CD14-positive monocyte (primary cell): ENCODE measurements at regions not wholly inside any gene's neighbourhood (a gene's known extent, or its start where the extent isn't known, plus 50 kb on each side); places are given as distances from the start of the nearest gene placed in this dataset.

Experiments used
- DNase-seq, 3 donors: peaks; one replicate each; pipeline ENCODE4 v3.0.0-alpha.2; 2011 to 2022
- H2AFZ ChIP-seq: 2 replicates; pipeline ENCODE4 v1.6.0; 2012; ENCODE audit warnings: mild to moderate bottlenecking, low read depth, low read length, inconsistent platforms; ENCODE audit not compliant: insufficient read depth, poor library complexity, severe bottlenecking
- H3K27ac ChIP-seq, 2 donors: 1 replicate in 1 of 2; 2 replicates in 1 of 2; pipeline ENCODE4 v1.5.1; 2012 to 2013; ENCODE audit warnings: low read length in 2 of 2, control low read depth in 1 of 2, inconsistent platforms in 1 of 2, low read depth in 1 of 2, mild to moderate bottlenecking in 1 of 2
- H3K27me3 ChIP-seq, 2 donors: one replicate each; pipeline versions ENCODE4 v1.6.0 to v1.6.1; 2011 to 2013; ENCODE audit warnings: low read length in 2 of 2; ENCODE audit not compliant: control insufficient read depth in 2 of 2, insufficient read depth in 2 of 2
- H3K36me3 ChIP-seq, 2 donors: replicated peaks in 1 of 2; 1 replicate in 1 of 2; 2 replicates in 1 of 2; pipeline versions ENCODE4 v1.5.1 to v1.6.1; 2012 to 2013; ENCODE audit warnings: low read length in 2 of 2, control low read depth in 1 of 2, inconsistent platforms in 1 of 2, mild to moderate bottlenecking in 1 of 2; ENCODE audit not compliant: insufficient read depth in 2 of 2, control insufficient read depth in 1 of 2
- H3K4me1 ChIP-seq, 2 donors: 1 replicate in 1 of 2; 2 replicates in 1 of 2; pipeline versions ENCODE4 v1.5.1 to v1.6.1; 2012 to 2013; ENCODE audit warnings: low read length in 2 of 2, control low read depth in 1 of 2, inconsistent platforms in 1 of 2, mild to moderate bottlenecking in 1 of 2, moderate library complexity in 1 of 2; ENCODE audit not compliant: insufficient read depth in 2 of 2, control insufficient read depth in 1 of 2
- H3K4me2 ChIP-seq: replicated peaks from 2 replicates; pipeline ENCODE3; 2012; ENCODE audit warnings: low read length, moderate library complexity, mild to moderate bottlenecking; ENCODE audit not compliant: poor library complexity, severe bottlenecking; ENCODE audit errors: extremely low read depth
- H3K4me3 ChIP-seq, 3 experiments: fragments of 200-600 bp in 1 of 3; sonication (generic) in 1 of 3; replicated peaks in 1 of 3; 1 replicate in 2 of 3; 2 replicates in 1 of 3; pipeline ENCODE4 v1.5.1; 2011 to 2013; ENCODE audit warnings: low read length in 3 of 3, mild to moderate bottlenecking in 3 of 3, control low read depth in 2 of 3, low read depth in 2 of 3, inconsistent platforms in 1 of 3, moderate library complexity in 1 of 3
- H3K79me2 ChIP-seq: 2 replicates; pipeline ENCODE4 v1.6.0; 2012; ENCODE audit warnings: mild to moderate bottlenecking, control low read depth, inconsistent platforms, low read length, moderate library complexity; ENCODE audit not compliant: insufficient read depth
- H3K9ac ChIP-seq: 2 replicates; pipeline ENCODE4 v1.6.0; 2017; ENCODE audit warnings: low read length, mild to moderate bottlenecking; ENCODE audit not compliant: insufficient read depth, poor library complexity, severe bottlenecking
- H3K9me3 ChIP-seq, 2 donors: replicated peaks in 1 of 2; 1 replicate in 1 of 2; 2 replicates in 1 of 2; pipeline versions ENCODE4 v1.5.1 to v1.6.1; 2012 to 2013; ENCODE audit warnings: low read length in 2 of 2, control low read depth in 1 of 2; ENCODE audit not compliant: control insufficient read depth in 1 of 2, insufficient read depth in 1 of 2
- H4K20me1 ChIP-seq: 2 replicates; pipeline ENCODE4 v1.6.0; 2012; ENCODE audit warnings: mild to moderate bottlenecking, low read length, control low read depth, moderate library complexity; ENCODE audit not compliant: insufficient read depth
- H3K27ac Mint-ChIP-seq, 7 donors: one replicate each; pipeline ENCODE4 v1.8.0; 2020; ENCODE audit warnings: mild to moderate bottlenecking in 7 of 7, mixed read lengths in 7 of 7, moderate library complexity in 6 of 7, inconsistent platforms in 2 of 7
- H3K27me3 Mint-ChIP-seq, 3 donors: one replicate each; pipeline ENCODE4 v1.8.0; 2021 to 2022; ENCODE audit warnings: low read depth in 3 of 3, mild to moderate bottlenecking in 3 of 3, mixed read lengths in 3 of 3, moderate library complexity in 3 of 3, inconsistent platforms in 1 of 3
- H3K36me3 Mint-ChIP-seq, 2 donors: one replicate each; pipeline ENCODE4 v1.8.0; 2020; ENCODE audit warnings: mixed read lengths in 2 of 2, inconsistent platforms in 1 of 2, mild to moderate bottlenecking in 1 of 2
- H3K4me1 Mint-ChIP-seq: one replicate; pipeline ENCODE4 v1.8.0; 2020; ENCODE audit warnings: mild to moderate bottlenecking, mixed read lengths
- H3K4me3 Mint-ChIP-seq, 2 donors: one replicate each; pipeline ENCODE4 v1.8.0; 2020; ENCODE audit warnings: mild to moderate bottlenecking in 2 of 2, mixed read lengths in 2 of 2, moderate library complexity in 1 of 2
- H3K9me3 Mint-ChIP-seq, 7 donors: one replicate each; pipeline ENCODE4 v1.8.0; 2020 to 2022; ENCODE audit warnings: mixed read lengths in 7 of 7, mild to moderate bottlenecking in 6 of 7, moderate library complexity in 6 of 7, inconsistent platforms in 2 of 7
- WGBS: methylation state at CpG from one replicate; pipeline ENCODE4 v1.1.5; 2013; ENCODE audit warnings: missing lambda C conversion rate; ENCODE audit not compliant: insufficient coverage; 5-methylcytosine and 5-hydroxymethylcytosine counted together
- intact Hi-C, 2 donors: fragments of 100-400 bp; cut with micrococcal nuclease; formaldehyde crosslinking; loops; one replicate each; pipeline versions ENCODE4 v1.15.0 to v1.15.1; 2023
- TF ChIP-seq, protein P1 (sequence below): fragments of 200-600 bp; IDR thresholded peaks from one replicate; pipeline ENCODE4 v1.8.0; 2022; ENCODE audit warnings: antibody characterized with exemption, mild to moderate bottlenecking

DNA sequence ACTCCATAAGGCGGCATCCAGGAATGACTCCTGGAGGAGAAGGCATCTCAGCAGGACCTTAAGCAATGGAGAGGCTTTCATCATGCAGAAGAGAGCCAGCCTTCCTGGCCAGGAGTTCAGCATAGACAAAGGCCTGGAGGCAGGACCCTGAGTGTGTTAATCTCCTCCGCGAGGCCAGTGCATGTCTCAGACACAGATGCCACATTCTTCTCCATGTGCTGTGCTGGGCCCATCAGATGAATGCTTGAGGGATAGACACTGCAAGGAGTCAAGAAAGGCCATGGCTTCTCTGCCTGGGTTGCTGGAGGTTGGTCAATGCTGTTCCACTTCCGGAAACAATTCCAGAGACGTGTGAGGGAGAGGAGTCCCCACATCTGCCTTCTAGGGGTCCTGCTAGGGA is 147.5 kb downstream of the IRX5 start:
- Histone ChIP-seq H3K79me2 (no peaks in the 10 kb centered on the region), H3K4me3 (no peak overlapping the region), H3K27ac (no peak overlapping the region), H3K36me3 (no peaks in the 10 kb centered on the region), H3K9ac (no peak overlapping the region), H2AFZ (no peak overlapping the region), H4K20me1 (no peaks in the 10 kb centered on the region), H3K4me2 (no peak overlapping the region), H3K27me3 (no peaks in the 10 kb centered on the region), H3K9me3 (no peaks in the 10 kb centered on the region), H3K4me1 (no peaks in the 10 kb centered on the region)
- H3K4me3 Mint-ChIP-seq: no peak overlapping the region
- DNase-seq: no peak
- WGBS: 100% methylated on average over 3 of the region's 5 CpGs
- H3K36me3 Mint-ChIP-seq: no peaks in the 10 kb centered on the region
- H3K27ac Mint-ChIP-seq: peak overlapping the region in 1 of 7 donors; percentile 81
- peaks cover 0 to 8% (median 3%) of the 10 kb centered on the region in 7 donors for H3K9me3 Mint-ChIP-seq
- intact Hi-C loops: no loop called here
- peaks cover 5 to 18% (median 10%) of the 10 kb centered on the region in 3 donors for H3K27me3 Mint-ChIP-seq
- no peaks in the 10 kb centered on the region for H3K4me1 Mint-ChIP-seq
- TF ChIP-seq, protein P1, sequence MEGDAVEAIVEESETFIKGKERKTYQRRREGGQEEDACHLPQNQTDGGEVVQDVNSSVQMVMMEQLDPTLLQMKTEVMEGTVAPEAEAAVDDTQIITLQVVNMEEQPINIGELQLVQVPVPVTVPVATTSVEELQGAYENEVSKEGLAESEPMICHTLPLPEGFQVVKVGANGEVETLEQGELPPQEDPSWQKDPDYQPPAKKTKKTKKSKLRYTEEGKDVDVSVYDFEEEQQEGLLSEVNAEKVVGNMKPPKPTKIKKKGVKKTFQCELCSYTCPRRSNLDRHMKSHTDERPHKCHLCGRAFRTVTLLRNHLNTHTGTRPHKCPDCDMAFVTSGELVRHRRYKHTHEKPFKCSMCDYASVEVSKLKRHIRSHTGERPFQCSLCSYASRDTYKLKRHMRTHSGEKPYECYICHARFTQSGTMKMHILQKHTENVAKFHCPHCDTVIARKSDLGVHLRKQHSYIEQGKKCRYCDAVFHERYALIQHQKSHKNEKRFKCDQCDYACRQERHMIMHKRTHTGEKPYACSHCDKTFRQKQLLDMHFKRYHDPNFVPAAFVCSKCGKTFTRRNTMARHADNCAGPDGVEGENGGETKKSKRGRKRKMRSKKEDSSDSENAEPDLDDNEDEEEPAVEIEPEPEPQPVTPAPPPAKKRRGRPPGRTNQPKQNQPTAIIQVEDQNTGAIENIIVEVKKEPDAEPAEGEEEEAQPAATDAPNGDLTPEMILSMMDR: no peak

DNA sequence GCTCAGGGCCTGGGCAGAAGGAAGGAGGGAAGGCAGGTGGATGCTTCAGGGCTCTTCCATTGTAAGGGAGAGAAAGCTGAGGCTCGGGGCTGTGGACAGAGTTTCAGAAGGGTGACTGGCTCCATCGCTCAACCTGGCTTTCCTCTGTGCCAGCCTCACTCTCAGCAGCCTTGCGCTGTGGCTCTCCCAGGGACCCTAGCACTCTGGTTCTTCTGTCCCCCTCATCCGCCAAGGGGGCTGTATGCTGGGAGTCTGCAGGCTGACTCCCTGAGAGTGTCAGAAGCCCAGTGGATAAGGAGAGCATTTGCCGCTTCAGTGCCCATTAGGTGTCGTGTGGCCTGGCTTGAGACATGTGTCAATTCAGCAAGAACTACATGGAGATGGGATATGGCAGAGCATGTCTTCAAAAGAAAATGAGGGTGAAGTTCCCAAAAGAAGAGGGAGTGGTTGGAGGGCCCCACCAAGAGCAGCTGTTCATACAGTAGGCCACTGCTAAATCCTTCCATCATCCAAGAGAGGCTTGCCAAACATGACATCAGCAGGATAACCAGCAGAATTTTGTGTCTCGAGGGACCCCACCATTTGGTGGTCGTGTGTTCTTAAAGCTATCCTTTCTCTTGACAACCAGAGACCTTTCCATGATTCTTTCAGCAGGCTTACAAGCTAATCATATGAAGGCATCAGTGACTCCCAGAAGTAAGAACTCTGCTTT is 148.2 kb downstream of the IRX5 start:
- no peaks in the 10 kb centered on the region for H3K36me3 Mint-ChIP-seq
- TF ChIP-seq, protein P1: no peak
- Histone ChIP-seq H3K79me2 (no peaks in the 10 kb centered on the region), H3K27me3 (no peaks in the 10 kb centered on the region), H3K4me1 (no peaks in the 10 kb centered on the region), H4K20me1 (no peaks in the 10 kb centered on the region), H3K4me3 (no peak overlapping the region), H3K4me2 (no peak overlapping the region), H2AFZ (no peak overlapping the region), H3K27ac (no peak overlapping the region), H3K9ac (no peak overlapping the region), H3K36me3 (no peaks in the 10 kb centered on the region), H3K9me3 (no peaks in the 10 kb centered on the region)
- H3K4me1 Mint-ChIP-seq: no peaks in the 10 kb centered on the region
- WGBS: 89% methylated on average over 5 of the region's 8 CpGs
- peaks cover 0 to 8% (median 2%) of the 10 kb centered on the region in 7 donors for H3K9me3 Mint-ChIP-seq
- no peak overlapping the region for H3K4me3 Mint-ChIP-seq
- intact Hi-C loops: no loop called here
- no peak overlapping the region for H3K27ac Mint-ChIP-seq
- DNase-seq: no peak
- peaks cover 5 to 15% (median 10%) of the 10 kb centered on the region in 3 donors for H3K27me3 Mint-ChIP-seq
